T-helper 2 cell treated with Interferon-gamma antibody and Interleukin-4, amounts not matched to agents 100 ng/mL and 5 ng/mL, for 36 hours (primary cell): ENCODE measurements at regions not wholly inside any gene's neighbourhood (a gene's known extent, or its start where the extent isn't known, plus 50 kb on each side); places are given as distances from the start of the nearest gene placed in this dataset.

Experiments
- intact Hi-C: fragments of 100-400 bp; cut with micrococcal nuclease; formaldehyde crosslinking; loops from one replicate; pipeline ENCODE4 v1.15.1; 2023

DNA sequence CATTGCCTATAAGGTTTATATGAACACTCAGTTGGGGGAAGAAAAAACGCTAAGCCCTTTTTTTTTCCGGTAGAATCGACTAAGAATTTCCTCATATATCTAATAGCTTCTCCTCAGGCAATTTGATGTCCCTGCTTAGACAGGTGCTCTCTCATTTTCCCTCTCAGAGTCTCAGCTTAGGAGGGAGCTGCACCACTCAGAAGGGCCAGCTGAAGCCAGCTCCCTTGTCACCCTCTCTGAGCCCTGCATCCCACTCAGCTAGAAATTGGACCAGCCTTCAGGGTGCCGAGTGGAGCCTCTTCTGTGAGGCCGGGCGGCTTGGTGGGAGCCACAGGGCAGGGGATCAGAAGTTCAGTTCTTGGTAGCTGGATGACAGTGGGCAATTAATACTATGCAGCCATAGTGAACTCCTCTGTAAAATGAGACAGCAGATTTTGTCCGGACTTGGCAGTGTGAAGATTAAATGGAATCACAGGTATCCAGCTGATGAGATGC is 368.5 kb downstream of the MAFB start:
- intact Hi-C loops, result no loop called here

DNA sequence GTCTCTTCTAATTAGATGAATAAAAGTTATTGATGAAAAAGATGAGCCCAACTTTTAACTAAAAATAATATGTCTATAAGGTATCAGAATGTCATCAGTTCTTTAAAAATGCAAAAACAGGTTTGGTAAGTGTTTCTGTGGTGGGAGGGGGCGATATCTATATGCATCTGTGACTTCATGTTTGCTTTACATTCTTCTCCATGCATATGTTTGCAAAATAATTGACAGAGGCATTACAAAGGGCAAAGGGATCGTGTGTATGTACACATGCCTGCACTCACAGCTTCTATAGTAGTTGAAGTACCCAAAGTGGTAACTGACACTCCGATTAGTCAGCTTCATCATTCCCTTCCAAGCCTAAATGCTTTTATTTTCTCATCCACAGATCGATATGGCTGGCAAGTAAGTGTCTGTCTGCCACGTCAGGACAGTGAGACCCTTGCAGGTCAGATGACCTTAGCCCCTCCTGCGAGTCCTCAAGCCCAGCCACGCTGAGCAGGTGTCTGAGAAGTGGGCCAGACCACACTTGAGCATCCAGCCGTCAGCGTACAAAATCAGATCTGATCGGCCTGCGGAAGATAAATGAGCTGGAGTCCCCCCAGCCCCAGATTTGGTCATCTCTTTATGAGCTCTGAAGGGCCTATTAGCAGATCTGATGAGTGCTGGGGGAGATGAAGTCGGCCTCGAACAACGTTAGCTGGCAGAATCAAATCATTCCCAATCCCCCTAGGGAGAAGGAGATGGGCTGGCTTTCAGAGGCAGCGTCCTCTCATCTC is 369.1 kb downstream of the MAFB start:
- intact Hi-C loops, result no loop called here

DNA sequence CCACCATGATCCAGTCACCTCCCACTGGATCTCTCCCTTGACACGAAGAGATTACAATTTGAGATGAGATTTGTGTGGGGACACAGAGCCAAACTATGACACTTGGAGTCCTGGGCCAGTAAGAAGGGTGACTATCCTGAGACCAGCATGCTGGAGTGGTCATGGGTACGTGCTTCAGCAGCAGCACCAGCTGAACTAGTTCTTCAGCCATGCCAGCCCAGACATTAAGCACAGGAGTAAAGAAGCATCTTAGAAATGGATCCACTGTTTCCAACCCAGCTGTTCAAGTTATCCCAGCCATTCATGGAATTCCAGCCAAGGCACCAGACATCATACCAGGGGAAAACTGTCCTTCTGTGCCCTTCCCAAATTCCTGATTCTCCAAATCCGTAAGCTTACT is 370.0 kb downstream of the MAFB start:
- intact Hi-C loops, result no loop called here

DNA sequence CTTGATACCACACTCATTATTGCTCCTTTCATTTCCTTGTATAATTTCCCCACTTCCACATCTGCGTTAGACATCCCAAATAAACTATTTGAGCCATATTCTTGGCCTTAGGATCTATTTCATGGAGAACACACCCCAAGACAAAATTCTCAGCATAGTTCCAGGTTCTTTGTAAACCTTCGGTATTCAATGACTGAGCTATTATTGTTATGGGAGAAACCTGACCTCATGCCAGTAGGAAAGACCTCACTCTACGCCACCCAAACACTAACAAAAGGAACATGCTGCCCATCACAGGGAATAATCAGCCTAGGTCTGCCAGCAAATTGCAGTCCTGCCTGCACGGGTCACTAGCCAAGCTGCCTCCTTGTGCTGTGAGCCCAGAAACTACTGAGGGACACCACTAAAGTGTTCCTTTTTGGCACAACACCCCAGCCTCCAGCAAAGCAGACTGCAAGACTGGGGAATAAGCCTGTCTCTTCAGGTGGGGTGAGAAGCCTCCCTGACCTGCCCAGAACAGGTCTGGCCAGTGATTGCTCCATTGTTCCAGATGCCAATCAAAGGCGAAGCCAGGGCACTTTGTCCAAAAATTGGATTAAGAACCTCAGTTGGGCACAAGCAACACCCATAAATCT is 371.8 kb downstream of the MAFB start:
- intact Hi-C loops, result no loop called here

DNA sequence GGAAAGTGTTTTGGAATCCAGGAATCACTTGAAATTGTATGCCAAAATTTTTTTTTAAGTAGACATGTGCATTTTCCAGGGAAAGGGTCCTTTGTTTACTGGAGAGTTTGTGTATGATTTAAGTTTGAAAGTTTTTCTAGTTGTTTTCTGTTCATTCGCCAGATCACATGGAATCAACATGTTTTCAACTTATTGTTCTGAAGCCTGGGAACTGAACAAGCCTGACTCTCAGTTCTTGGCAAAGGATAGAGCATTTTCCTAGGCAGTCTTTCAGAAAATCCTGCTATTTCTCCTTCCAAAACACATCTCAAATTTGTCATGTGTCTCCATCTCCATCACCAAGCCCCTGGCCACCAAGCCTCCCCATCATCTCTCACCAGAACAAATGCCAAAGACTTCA is 374.8 kb downstream of the MAFB start:
- intact Hi-C loops, result no loop called here

DNA sequence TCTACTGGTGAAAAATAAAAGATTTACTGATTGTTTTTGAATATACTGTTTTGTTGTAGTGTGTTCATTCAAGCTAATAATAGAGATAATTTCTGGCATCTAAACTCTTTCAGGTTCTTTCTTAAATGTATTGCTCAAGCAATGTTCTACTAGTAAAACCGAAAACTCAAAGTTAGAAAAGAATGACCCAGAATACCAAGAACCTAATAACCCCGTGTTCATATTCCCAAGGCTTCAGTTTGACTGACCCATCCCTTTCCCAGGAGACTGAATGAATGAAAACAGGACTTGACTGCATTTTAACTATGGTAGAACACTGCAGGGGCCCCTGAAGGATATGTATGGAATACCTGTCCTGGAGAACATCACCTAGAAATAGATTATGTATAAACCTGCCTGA is 375.3 kb downstream of the MAFB start:
- intact Hi-C loops, result no loop called here

DNA sequence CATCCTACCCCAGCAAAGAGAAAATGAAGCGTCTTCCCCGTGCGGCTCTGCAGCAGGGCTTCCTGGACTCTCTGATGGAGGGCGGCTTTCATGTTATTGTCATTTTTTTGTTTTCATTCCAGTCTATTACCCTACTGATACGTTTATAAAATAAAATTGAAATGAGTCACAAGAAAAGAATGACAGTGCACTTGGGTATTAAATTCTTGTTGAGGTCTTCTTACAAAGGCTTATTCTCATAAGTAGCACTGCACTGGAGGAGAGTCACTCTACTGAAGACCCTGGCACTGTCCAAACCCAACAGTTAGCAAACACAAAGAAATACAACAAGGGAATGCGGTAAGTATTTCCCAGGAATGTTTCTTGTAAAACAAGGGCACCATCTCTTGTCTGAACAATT is 379.3 kb downstream of the MAFB start:
- intact Hi-C loops, result no loop called here

DNA sequence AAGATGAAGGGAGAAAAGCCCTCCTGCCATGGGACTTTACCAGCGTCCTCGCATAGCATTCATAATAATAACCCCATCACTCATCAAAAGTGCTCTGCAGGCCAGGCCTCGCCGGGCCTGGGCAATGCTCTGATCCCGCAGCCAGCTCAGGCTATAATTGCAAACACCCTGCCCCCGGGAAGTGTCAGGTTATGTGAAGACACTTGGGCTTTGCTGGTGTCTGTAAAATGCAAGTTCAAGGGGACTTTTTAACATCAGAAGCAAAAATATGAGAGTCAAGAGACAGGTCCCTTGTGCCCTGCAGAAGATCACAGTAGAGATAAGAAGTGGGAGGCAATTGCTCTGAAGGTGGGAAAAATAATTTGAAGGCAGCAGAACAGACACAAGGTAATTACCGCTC is 381.0 kb downstream of the MAFB start:
- intact Hi-C loops, result no loop called here

DNA sequence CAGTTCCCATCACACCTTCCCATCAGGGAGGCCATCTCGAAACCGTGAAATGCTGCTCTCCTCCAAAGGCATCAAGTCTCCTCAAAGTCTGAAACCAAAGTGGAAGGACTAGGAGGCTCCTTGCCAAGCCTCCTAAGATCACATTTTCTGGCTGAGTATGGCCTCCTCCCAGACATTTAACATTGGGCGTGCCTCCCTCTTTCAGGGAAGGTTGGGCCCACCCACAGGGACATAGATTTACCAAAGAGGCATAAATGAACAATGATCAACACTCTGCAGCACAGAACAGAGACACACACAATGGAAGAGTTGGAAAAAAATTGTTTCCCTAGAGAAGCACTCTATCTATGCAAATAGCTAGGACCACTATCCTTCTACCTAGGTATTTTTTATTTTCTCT is 381.8 kb downstream of the MAFB start:
- intact Hi-C loops, result no loop called here

DNA sequence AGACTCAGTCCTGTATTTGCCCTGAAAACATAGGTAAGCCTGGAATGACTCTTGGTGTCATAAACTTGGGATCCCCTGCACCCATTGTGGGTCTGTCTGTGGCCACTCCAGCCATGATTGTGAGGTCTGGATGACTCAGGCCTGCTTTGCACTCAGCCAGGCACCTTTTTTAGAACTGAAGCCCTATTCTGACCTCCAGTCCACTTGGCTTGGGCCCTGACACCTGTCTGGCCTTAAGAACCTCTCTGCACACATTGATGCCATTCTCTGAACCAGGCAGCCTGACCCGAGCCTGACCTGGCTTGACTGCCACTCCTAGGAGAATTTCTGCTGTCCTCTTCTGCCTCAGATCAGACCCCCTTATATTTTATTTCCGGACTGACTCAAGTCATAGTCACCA is 383.7 kb downstream of the MAFB start:
- intact Hi-C loops, result no loop called here

DNA sequence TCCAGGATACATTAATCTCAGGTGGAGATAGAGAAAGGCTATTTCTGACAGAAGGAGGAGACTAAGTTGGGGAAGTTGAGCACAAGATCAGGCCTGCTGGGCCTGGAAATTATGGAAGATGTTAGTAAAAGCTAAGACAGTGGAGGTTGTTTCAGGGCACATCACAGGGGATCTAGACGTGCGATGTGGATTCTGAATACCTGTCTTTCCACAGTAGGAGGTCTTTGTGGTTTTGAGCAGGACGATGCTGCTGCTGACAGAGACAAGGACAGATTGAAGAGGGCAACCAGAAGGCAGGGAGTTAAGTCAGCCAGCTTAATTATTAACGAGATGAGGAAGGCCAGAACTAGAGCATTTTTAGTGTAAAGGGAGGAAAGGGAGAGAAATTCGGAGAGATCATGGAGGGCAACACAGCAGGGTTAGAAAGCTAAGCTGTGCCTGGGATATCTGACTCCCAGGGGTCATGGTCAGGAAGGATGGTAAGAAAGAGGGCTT is 384.9 kb downstream of the MAFB start:
- intact Hi-C loops, result no loop called here

DNA sequence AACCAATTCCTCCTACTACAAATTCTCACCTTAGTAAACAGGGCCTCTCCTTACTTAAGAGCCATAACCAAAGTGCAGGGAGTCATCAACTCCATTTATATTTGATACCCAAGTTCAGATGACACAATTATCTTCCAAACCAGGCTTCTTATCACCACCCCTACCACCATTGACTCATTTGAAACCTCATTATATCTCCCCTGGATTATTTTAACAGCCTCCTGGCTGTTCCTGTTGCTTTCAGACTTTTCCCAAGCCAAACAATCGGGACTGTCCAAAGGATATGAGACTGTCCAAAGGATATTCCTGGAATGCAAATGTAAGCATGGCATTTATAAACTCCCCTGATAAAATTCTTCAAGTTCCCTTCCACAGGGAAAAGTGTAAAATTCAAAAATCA is 394.3 kb downstream of the MAFB start:
- intact Hi-C loops, result no loop called here

DNA sequence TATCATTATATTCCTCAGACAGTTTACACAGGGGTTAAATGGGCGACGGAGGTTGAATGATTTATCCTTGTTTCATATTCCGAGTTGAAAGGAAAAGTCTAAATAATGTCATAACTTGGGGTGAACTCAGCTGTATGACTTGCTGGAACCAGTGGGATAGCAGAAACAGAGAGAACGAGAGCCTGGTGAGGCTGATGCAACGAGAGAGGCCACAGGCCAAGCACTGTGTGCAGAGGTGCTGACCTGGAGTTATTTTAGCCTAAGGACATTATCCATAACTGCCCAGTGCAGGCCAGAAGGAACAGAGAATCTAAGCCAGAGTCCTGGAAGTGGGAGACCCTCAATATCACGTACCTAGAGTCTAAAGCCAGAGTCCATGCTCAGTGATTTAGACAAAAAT is 394.9 kb downstream of the MAFB start:
- intact Hi-C loops, result no loop called here

DNA sequence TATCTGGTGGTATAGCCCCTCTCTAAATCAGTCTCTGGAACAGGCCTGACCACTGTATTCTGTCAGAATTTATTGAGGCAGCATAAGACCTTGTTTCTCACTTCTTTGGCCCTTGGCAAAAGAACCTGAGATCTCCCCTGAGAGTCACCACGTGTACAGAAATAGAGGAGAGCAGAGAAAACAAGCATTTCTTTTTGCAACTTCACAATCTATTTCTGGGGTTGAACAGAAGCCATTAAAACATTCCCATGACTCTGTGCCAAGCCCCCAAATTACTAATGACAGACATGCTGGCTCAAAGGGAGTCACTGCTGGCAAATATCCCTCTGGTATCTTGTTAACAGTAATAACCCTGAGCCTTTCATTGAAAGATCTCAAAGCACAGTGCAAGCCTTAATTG is 395.3 kb downstream of the MAFB start:
- intact Hi-C loops, result no loop called here

DNA sequence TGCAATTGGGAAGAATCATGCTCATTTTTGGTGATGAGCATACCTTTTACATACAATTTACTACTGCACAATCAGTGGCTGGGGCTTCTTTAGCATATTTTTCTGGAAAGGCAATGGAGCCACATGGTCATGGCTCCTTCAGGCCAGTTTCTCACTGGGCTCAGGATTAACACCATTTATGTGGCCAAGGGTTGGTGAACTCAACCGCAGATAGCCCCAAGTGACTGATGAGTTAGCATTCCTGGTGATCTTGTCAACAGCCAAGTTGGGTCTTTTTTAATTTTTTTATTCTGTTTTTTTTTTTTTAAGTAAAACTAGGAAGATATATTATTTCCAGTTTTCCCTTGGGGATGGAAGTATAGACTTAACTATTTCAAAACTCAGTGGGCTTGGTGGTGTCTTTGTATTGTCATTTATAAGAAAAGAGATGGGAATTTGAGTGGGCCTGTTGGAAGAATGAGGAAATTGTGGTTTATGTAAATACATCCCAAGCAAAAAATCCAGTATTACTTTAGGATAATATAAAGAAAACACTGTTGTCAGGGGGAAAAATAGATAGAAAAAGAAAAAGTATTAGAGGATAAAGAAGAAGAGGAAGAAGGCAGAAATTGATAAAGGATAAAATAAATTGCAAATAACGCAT is 397.4 kb downstream of the MAFB start:
- intact Hi-C loops, result no loop called here

DNA sequence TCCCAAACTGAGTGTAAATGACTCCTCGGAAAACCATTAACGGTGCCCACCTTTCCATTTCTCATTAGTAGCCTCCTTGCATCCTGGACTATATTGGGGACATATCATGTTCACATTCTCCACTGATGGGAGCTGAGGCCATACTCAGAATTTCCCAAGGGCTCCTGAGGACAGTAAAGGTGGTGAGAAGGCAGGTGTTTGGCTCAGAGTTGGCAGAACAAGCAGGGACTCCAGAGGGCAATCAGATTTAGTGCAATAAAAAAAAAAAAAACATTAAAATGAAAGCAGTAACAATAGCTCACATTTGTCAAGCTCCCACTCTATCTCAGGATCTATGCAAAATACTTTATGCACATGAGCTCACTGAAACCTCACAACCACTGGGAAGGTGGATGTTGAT is 401.4 kb downstream of the MAFB start:
- intact Hi-C loops, result no loop called here

DNA sequence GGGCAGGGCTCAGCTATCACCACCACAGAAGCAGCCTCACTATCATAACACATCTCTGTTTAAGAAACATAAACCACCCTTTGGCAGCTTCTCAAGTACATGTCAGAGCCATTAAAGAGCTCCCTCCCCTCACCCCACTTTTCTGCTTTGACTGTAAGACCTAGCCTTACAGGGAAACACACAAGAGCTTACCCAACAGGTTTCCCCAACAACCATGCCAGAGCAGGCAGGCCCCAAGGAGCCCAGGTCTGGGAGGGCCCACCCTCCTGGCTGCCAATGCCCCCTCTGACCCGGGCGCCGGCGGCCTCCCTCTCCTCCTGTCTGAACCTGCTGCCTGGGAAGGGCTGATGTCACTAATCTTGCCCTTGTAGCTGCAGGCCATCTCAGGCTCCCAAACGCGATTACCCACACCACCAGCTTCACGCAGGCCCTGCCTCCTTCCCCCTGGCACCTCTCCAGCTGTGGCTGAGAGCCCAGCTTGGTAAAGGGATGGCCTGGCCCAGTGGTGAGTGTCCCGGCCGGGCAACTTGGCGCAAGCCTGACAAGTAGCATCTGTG is 402.0 kb downstream of the MAFB start:
- intact Hi-C loops, result no loop called here

DNA sequence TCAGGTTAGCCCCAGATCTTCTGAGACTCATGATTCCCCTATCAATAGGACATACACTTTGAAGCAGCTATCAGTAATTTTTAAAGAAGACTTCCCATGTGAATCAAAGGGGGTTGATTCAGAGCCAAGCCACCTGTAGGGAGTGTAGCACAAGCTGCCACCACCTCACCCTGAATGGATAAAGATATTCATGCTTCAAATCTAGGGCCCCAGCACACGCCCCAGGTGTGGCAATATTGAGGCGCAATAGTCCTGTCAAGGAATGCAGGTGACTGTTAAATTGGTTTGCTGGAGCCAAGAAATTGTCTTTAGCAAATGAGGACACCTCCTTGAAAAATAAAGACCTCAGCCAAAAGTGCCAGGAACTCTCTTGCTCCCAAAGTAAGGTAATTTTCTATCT is 404.4 kb downstream of the MAFB start:
- intact Hi-C loops, result no loop called here

DNA sequence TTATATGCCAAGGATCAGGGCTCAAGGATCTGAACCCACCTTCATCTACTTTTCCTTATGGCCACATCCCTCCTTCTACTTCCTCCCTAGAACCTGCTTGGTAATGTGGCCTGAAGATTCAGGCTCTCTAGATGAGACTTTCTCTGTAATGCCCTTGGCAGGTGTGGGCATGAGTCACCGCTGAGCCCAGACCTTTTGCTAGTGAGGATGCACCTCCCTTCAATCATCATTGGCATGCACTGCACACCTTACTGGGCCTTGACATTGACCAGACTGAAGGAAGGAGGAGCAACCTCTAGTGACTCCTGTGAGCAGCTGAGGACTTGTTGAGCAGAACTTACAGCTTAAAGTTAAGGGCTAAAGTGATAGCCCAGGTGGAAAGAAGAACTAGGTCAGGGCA is 405.3 kb downstream of the MAFB start:
- intact Hi-C loops, result no loop called here

DNA sequence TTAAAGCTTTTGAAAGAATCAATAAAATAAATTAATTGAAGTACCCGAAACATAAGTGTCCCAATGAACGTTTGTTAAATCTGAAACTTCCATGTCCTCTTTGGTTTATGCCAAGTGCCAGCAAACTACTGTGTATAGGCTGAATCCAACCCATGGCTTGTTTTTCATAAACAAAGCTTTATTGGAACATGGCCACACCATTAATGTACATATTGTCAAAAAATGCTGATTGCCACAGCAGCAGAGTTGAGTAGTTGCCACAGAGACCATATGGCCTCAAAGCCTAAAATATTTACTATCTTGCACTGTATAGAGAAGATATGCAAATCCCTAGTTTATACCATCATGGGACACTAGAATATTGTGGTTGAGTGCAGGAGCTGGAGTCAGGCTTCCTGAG is 406.1 kb downstream of the MAFB start:
- intact Hi-C loops, result no loop called here

DNA sequence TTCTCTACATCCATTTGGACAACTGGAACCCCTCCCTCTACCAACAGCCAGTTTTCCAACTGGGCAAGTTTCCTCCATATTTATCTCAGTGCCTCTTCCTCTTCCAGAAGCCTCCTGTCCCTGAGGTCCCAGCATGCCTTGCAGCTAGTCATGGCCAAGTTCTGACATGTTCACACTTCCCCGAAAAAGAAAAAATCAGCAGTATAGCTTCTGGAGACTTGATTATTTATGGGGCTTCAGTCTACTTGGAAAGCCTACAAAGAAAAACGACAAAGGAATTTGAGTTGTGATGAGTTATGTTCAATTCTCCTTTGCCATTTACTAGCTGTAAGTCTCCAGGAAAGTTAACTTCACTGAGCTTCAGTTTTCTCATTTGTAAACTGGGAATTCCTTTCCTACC is 406.5 kb downstream of the MAFB start:
- intact Hi-C loops, result no loop called here

DNA sequence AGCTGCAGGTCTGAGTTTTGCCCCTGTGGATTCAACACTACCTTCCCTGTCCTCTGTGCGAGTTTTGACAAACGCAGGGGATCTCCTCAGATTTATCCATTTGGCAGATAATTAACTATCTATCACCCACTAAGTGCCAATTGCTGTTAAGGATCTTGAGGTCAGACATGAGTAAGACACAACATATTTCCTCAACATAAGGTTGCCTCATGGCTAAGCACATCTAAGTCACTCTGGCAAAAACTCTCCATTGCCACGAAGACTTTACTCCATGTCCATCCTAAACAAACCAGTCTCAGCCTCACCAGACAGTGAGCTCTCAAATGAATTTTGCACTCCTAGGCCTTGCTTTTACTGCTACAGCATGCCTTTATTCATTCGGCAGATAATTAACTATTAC is 408.4 kb downstream of the MAFB start:
- intact Hi-C loops, result no loop called here
